Ishikawa (cell line): ENCODE measurements at regions not wholly inside any gene's neighbourhood (a gene's known extent, or its start where the extent isn't known, plus 50 kb on each side); places are given as distances from the start of the nearest gene placed in this dataset.

ENCODE experiments used
- CEBPB ChIP-seq: IDR thresholded peaks from 2 replicates; pipeline ENCODE4 v1.6.1; 2012
- EP300 ChIP-seq: IDR thresholded peaks from 2 replicates; pipeline ENCODE4 v1.6.1; 2012; ENCODE audit warnings: borderline replicate concordance
- TAF1 ChIP-seq: IDR thresholded peaks from 2 replicates; pipeline ENCODE4 v1.6.1; 2012; ENCODE audit warnings: low read depth, mild to moderate bottlenecking
- TCF12 ChIP-seq: IDR thresholded peaks from 2 replicates; pipeline ENCODE4 v1.6.1; 2012; ENCODE audit warnings: low read depth
- YY1 ChIP-seq: IDR thresholded peaks from 2 replicates; pipeline ENCODE4 v1.6.1; 2012; ENCODE audit warnings: low read depth
- TF ChIP-seq, protein P1 (sequence below): IDR thresholded peaks from 2 replicates; pipeline ENCODE4 v1.6.1; 2012
- TF ChIP-seq, protein P2 (sequence below): IDR thresholded peaks from 2 replicates; pipeline ENCODE4 v1.6.1; 2012; ENCODE audit warnings: low read depth, mild to moderate bottlenecking

DNA sequence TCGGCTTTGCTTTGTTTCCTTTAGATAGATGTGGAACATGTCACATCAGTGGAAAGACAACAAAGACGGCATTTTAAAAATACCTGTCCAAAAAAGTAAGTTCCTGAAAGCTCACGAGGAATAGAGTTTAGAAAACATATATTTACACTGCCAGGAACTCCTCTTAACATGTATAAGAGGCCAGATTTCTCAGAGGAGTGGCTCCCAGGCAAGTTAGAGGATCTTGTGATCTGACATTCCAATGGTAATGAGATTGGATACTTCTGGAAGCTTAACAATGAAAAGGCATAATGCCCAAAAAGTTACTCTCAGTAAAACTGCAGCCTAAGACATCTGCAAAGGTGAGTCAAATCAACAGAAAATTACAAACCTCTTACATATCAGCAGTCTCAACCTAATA lies 77.1 kb downstream of the CYRIA start:
- TF ChIP-seq TCF12 (no peak), EP300 (no peak), TAF1 (no peak), YY1 (no peak), CEBPB (no peak)
- TF ChIP-seq, protein P1, sequence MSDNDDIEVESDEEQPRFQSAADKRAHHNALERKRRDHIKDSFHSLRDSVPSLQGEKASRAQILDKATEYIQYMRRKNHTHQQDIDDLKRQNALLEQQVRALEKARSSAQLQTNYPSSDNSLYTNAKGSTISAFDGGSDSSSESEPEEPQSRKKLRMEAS = no peak
- TF ChIP-seq, protein P2, sequence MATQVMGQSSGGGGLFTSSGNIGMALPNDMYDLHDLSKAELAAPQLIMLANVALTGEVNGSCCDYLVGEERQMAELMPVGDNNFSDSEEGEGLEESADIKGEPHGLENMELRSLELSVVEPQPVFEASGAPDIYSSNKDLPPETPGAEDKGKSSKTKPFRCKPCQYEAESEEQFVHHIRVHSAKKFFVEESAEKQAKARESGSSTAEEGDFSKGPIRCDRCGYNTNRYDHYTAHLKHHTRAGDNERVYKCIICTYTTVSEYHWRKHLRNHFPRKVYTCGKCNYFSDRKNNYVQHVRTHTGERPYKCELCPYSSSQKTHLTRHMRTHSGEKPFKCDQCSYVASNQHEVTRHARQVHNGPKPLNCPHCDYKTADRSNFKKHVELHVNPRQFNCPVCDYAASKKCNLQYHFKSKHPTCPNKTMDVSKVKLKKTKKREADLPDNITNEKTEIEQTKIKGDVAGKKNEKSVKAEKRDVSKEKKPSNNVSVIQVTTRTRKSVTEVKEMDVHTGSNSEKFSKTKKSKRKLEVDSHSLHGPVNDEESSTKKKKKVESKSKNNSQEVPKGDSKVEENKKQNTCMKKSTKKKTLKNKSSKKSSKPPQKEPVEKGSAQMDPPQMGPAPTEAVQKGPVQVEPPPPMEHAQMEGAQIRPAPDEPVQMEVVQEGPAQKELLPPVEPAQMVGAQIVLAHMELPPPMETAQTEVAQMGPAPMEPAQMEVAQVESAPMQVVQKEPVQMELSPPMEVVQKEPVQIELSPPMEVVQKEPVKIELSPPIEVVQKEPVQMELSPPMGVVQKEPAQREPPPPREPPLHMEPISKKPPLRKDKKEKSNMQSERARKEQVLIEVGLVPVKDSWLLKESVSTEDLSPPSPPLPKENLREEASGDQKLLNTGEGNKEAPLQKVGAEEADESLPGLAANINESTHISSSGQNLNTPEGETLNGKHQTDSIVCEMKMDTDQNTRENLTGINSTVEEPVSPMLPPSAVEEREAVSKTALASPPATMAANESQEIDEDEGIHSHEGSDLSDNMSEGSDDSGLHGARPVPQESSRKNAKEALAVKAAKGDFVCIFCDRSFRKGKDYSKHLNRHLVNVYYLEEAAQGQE = no peak
